ENCODE measurements at regions not wholly inside any gene's neighbourhood (a gene's known extent, or its start where the extent isn't known, plus 50 kb on each side); places are given as distances from the start of the nearest gene placed in this dataset.
A peak's percentile ranks its signal among the peaks of the same experiment; 100 is the strongest.
"Not testable (repeated sequence)": the region's sequence is repeated elsewhere in the genome, so short reads cannot be mapped to it uniquely, and the experiment has no call there.

DNA sequence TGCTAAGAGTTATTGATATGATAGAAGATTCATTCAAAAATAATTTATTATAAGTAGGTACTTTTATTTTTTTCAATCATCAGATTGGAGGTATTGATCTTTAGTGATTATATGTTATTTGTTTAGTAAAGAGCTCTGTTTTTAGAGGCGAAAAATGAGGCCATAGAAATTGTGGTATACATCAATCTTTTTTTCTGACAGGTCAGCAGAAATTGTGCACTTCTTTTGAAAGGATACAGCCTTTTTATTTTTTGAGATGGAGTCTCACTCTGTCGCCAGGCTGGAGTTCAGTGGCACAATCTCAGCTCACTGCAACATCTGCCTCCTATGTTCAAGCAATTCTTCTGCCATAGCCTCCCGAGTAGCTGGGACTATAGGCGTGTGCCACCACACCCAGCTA, 292.1 kb downstream of the BAMBI start:
- no peak for DNase-seq

DNA sequence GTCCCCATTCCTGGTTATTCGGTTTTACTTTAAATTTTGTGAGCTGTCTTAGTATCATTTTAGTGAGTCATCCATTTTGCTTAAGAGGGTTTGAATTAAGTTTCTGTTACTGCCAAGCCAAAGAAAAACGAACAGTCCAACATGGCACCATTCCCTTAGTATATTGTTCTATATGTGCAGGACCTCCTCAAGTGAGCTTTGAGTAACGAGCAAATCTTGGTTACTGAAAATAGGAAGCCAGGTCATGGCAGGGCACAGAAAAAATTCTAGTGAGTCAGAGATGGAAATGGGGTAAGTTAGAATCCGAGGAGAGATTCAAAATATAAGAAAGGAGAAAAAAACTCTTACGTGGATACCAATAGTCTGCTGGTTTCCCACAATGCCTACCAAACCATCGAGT, 292.9 kb downstream of the BAMBI start:
- no peak for DNase-seq

DNA sequence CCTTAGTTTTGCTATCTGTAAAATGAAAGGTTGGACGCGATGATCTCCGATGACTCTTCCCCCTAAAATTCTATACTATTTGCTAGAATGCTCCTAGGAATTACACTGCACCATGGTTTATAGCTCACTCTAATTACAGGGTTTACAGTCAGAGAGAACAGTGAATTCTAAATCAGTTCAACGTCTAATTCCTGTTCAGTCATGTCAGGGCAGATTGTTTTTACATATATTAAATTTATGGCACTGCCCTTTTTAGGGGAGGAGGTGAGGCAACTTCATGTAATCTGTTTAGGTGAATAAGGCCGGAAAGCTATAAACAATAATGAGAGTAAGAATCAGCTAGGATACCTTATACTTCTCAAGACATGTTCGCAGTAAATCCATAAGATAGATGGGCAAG, 293.9 kb downstream of the BAMBI start:
- no peak for DNase-seq

DNA sequence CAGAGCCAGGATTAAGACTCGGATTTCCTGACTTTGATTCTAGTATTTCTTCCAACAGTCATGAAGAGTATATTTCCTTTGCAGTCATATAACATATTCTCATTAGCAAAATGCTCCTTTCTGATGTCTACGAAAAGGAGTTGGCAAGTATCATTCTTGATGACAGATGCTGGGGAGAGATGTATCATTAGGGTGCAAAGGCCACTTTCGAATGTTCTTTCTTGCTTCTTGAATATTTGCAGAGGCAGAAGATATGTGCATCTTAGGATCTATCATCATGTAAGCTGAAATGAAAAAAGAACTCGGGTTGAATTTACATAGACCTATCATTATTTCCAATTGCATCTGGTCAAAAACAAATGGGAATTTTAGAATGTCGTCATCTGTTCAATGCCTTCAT, 294.4 kb downstream of the BAMBI start:
- no peak for DNase-seq

DNA sequence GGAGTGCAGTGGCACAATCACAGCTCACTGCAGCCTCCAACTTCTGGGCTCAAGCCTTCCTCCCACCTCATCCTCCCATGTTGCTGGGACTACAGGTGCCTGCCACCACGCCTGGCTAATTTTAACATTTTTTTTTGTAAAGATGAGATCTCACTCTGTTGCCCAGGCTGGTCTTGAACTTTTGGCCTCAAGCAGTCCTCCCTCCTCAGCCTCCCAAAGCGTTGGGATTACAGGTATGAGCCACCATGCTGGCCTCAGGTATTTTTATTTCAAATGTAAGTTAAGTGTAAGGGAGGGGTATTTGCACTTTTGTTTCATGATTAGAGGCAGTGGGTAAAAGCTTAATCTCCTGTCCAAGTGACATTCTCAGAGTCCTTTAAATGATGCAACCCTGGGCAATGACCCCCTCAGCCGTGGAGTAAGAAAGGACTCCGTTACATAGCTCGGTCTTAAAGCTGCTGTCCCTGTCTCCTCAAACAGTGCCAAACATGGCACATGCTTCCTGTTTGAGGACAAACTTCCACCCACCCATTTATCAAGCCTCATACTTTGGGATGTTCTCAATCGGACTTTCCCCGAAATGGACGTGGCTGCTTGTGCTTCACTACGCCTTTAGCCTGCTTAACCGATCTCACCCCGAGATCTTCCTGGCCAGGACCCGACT, 296.1 kb downstream of the BAMBI start:
- no peak for DNase-seq

DNA sequence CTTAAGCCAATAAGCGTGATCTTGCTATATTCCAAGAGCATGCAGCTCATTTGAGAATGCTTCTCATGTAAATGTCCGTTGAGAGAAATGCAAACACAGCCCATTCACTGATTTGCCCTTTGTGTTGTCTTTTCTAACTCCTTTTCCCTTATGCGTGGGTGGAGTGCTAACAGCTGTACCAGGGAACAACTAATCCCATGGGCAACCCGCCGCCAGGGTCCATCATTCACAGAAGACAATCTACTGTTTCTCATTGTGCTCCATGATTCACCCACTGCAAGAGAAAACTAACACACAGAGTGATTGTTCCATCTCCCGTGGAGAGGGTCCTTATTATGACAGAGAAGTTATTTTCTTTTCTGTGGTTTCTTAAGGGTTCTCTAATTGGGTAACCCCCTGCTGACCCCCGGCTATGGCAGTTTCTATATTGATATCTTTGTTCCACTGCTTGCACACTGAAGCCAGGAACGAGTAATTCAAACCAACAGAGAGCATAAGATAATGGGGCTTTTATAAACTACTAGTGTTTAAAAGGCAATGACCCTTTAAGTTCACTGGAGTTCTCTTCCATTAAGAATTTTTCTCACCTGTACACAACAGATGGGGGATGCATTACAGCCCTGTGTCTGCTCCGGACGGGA, 298.7 kb downstream of the BAMBI start:
- no peak for DNase-seq

DNA sequence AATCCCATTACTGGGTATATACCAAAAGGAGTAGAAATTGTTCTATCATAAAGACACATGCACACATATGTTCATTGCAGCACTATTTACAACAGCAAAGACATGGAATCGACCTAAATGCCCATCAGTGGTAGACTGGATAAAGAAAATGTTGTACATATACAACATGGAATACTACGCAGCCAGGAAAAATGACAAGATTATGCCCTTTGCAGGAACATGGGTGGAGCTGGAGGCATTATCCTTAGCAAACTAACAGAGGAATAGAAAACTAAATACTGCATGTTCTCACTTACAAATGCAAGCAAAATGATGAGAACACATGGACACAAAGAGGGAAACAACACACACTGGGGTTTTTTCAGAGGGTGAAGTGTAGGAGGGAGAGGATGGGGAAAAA, 300.2 kb downstream of the BAMBI start:
- no peak for DNase-seq

DNA sequence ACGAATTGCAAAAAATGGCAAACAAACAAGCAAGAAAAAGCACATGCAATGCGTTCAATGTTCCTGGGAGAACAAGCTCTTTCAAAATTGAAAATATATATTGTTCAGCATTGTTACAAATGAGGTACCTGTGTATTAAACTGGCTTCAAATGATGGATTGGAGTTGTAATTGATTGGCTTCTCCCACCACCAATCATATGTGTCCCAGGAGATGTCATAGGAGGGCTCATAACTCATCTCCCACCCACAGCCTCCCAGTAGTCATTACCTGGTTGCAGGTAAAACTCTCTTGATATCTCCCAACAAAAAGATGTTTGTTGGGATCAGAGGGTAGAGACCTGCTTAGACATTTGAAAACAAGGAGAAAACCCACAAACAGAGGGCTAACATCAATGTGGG, 302.9 kb downstream of the BAMBI start:
- no peak for DNase-seq

DNA sequence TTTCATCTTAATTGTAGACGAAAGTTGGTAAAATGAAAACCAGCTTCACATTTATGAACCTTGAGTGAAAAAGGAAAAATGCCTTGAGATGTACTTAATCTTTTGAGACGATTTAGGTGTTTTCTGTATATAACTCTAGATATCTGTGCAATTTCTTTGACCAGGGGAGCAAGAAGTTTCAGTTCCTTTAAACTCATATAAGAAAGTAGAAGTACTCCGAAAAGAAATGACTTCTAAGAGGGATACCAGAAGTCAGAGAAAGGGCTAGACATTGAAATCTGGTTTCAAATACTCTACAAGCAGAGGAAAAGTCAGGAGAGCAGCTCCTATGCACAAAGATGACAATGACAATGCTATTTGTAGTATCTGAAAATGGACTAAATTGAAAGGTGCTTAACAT, 303.7 kb downstream of the BAMBI start:
- no peak for DNase-seq

DNA sequence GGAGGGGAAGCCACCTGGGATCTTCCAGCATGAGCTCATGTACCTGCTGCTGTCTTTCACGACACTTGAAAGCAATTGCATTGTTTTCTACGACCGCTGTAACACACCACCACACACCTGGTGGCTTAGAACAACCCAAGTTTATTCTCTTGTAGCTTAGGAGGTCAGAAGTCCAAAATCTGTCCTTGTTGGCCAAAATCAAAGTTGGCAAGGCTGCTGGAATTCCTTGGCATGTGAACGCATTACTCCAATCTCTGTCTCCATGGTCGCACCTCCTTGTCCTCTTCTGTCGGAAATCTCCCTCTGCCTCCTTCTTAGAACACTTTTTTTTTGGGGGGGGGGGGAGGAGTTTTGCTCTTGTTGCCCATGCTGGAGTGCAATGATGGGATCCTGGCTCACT, 305.7 kb downstream of the BAMBI start:
- DNase-seq = no peak

DNA sequence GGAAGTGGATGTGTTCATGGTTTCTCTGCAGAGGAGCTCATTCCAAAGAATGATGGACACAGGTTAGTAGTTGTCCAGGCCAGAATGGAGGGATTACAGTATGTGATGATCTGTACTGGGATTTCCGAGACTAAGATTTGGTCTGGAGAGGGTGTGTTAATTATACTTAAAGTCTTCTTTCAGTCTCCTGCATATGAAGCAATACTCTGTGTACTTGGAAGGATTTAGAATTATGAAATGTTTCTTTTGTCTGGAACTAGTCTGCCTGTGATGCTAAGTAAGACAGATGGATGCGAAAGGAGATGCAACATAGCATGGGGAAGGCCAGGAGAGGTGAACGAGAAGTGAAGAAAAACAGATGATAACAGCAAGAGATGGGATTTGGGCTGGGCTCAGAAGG, 305.1 kb upstream of the LYZL1 start:
- DNase-seq = no peak

DNA sequence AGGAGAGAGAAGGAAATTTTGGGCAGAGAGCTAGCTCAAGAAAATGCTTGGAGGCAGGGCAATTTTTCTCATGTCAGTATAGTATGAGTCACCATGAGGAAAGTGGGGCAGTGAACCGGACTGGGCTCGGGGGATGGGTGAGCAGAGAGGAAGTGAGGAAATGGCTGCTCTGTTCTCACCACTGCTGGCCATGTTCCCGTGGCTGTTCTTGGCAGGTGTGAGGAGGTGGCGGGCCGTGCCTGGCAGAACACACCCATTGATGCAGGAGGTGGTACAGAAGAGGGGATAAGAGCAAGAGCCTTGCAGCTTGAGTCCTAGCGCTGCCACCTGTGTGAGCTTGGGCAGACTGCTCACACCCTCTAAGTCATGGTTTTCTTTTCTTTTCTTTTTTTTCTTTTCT, 304.4 kb upstream of the LYZL1 start:
- DNase-seq = no peak

DNA sequence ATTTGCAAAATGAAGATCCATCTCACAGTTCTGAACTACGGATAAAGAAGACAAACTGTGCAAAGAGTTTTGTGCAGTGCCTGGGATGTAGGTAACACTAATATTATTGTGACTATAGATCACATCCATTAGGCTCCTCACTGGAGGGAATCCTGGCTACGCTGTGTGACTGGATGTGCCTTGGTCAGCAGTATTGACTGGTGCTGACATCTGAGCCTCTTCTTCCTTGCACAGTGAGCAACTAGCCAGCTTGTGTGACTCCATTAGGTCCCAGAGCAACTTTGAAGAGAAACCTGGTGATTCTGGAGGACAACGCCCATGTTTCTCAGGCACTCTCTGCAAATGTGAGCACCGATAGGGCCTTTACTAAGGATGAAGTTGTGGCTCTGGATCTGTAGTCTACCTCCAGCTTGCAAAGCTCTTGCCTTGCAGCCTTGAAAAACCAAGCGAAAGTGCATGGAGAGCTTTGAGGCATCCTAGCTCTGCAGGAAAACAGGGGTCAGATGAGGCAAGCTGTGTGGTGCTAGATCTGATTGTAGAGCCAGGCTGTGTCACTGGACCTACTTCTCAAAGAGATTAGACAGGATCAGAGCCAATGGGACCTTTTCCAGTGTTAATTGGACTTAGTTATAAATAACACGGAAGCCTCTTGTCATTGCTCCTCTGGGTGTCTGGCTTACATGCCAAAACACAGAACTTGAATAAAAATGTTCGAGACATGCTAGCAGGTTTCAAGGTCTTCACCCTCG, 303.6 kb upstream of the LYZL1 start:
- no peak for DNase-seq

DNA sequence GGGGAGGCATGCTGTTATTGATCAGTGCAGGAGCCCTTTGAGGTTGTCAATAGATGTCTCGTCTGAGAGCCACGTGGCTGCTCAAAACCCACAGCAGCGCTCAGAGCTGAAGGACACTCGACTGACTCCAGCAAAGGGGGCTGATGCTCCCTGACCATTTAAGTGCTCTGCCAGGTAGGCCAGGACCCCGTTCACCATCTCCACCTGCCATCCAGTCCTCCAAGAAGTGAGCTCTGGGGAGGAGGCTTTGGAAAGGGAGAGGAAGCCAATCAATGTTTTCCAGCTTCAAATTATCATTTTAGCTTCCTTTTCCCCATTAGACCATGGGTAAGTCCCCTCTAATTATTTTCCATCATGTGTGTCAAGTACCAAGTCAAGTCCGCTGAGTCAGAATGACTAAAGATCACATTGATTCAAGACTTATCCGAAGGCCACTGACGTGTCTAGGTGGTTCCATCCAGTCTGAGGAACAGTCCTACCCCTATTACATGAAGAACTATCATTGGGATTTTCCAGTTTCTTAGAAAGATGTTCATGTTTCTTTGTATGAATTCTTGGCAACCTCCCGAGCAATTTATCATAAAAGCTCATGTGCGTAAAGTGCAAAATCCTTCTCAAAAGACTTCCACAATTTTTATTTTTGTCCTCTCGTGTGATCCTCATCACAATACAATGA, 302.6 kb upstream of the LYZL1 start:
- no peak for DNase-seq

DNA sequence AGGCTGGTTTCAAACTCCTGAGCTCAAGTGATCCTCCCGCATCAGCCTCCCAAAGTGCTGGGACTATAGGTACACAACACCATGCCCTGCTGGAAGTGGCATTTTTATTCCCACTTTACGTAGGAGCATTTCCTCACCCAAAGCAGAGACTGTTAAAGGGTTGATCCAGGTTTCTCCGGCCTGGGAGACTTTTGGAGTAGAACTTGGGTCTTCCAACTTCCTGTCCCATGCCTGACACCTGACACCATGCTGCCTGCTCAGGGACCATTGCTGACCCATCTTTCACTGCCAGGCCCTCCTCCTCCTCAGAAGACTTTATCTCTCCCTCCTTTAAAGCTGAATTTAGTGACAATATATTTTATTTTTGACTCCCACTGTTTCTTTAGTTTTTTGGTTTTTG, 302.0 kb upstream of the LYZL1 start:
- DNase-seq = no peak

DNA sequence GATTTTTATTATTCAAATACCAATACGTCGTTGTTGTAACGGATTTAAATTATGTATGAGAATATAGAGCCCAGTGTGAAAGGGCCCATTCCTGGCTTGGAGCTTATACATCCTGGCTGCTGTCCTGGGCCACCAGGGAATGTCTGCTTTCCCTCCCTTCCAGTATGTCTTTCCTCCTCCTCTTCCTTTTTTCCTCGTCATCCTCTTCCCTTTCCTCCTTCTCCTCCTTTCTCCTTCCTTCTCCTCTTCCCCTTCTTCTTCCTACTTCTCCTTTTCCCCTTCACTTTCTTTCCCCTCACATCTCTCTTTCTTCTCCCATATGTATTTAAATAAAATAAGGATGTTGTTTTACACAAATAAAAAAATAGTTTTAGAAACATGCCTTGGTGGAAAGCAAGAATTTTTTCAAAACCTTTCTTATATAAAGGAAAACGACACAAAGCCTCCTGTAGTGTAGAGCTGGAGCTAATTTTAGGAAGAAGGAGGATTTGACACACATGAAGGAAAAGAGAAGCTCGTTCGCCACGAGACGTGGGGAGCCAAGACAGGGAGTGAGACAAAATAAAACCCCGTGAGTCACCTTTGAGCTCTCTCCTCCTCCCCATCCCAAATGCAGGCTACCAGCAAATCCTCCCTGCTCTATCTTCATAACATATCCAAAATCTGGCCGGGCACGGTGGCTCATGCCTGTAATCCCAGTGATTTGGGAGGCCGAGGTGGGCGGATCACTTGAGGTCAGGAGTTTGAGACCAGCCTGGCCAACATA, 301.1 kb upstream of the LYZL1 start:
- DNase-seq = no peak

DNA sequence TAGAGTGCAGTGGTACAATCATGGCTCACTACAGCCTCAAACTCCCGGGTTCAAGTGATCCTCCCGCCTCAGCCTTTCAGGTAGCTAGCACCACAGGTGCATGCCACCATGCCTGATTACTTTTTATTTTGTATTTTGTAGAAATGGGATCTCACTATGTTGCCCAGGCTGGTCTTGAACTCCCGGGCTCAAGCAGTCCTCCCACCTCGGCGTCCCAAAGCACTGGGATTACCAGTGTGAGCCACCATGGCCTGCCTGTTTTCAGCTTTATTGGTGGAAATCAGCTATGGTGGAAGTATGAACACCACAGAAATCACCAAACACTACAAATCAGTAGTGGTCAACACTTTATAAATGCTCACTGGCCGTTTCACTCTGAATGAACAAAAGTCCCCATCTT, 299.9 kb upstream of the LYZL1 start:
- no peak for DNase-seq

DNA sequence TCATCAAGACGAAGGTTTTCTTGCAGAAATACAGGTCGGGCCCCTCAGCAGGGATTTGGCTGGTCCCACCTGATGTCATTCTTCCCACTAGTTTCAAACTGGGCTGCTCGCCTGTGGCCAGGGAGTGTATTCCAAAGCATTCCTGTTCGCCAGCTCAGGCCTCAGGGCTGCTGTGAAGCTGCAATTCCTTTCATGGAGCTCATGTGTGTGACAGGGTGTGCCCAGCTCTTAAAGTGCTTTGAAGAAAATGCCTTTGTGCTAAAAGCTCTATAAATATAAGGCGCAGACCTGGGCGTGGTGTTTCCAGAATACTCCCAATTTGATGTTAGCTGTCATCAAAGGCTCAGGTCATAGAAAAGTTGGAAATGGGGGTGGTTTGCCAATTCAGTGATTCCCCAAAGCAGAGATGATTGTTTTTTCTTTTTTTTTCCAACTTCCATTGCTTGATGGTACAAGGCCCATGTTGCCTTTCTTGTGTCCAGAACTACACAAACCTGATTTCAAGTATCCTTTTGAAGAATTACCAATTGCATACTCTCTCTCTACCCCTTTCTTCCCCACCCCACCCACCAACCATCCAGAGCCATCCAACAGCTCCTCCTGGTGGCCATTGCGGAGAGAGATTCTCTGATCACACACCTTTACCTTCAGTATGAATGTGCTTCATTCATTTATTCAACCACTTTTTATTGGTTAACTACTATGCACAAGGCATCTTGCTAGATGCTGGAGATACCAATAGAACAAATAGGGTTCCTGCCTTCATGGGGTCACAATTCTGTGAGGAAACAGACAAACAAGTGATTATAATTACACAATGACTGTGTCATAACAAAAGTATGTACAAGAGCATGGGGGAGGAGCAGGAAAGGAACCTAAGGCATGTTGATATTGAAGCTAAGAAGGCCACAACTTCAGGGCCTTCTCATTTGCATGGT, 297.3 kb upstream of the LYZL1 start:
- DNase-seq = peak; percentile 21

DNA sequence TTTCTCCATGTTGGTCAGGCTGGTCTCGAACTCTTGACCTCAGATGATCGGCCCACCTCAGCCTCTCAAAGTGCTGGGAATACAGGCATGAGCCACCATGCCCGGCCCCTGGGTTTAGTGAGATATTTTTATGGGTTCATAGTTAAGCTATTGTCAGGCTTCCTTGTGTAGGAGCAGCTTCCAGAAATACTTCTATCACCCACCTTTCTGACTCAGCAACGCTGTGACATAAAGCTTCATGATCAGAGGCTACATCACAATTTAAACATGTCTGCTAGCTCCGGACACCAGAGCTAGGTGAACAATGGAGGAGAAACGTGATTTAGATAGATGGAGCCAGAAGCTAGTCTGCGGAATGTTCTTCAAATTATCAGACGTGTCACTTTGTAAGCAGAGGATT, 295.8 kb upstream of the LYZL1 start:
- DNase-seq = no peak

DNA sequence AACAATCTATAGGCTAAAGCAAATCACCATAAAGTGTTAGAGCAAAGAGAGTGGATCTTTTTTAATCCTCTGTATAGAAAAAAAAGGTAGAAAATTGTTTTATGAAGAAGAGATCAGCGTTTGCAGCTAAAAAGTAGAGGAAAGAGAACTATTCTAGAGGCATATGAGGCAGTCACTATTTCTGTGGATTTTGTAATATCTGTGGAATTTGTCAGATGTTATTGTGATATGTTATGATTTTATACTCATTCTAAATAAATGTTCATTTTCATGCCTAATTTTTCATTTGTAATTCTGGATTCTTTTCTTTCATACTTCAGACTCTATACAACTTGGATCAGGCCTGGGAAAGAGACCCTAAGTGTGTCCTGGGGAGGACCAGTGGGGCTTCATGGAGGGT, 295.0 kb upstream of the LYZL1 start:
- DNase-seq = no peak

DNA sequence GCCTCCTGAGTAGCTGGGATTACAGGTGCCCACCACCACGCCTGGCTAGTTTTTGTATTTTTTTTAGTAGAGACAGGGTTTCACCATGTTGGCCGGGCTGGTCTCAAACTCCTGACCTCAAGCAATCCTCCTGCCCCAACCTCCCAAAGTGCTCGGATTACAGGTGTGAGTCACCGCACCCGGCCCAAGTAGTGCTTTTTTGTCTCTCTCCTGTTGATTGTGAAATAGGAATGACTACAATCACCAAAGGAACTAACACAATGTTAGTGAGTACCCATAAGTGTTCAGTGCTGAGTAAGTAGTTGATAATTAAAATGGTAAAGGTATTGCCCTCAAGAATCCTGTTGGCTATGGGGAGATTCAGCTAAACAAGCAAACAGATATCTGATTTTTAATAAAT, 294.1 kb upstream of the LYZL1 start:
- not testable (repeated sequence) for DNase-seq

DNA sequence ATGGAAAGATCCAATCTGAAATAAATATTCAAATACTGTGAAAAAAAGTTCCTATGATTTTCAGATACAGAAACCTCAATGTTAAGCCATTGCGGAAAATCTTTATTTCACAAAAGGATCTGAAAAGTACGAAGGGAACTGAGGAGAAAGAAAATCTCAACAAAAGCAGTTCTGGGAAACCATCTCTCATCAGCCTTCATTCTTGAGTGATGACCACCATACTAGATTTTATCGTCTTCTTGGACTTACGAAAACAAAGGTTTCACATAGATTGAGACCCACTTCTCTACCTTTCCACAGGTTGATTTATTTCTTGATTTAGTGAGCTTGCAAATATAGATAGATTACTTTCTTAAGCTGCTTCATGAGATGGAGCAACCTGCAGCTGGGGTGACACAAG, 293.4 kb upstream of the LYZL1 start:
- DNase-seq = no peak

Data from stimulated activated CD4-positive, alpha-beta T cell treated with anti-CD3 and anti-CD28 coated beads, Interleukin-4, amount 100 ng/mL, for 24 hours (primary cell).